Ammon's horn (tissue), 1 donor: ENCODE measurements at regions not wholly inside any gene's neighbourhood (a gene's known extent, or its start where the extent isn't known, plus 50 kb on each side); places are given as distances from the start of the nearest gene placed in this dataset.

Experiments used
- DNase-seq: peaks from one replicate; pipeline ENCODE4 v3.0.0-alpha.2; 2016; ENCODE audit warnings: low spot score

- no peak for DNase-seq
Measured at GRCh38 chr15:29917600-29918597, 95.6 kb upstream of the TJP1 start.

DNA sequence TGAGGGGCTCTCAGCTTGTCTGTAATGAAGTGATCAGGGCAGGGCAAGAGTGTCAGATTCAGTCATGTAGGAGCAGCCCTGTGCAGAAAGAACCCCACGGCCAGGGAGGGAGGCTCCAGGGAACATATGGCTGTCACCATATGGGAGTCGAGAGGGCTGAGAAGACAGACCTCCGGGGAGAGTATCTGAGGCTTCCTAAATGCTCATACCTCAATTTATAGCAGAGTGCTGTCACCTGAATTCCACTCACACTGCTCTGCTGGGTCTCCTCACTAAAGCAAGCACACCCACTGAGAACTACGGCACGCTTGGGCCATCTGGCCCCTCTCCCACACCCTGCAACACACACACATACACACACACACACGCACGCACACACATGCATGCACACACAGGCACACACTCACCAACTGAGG is 92.3 kb upstream of the TJP1 start:
- no peak for DNase-seq

DNA sequence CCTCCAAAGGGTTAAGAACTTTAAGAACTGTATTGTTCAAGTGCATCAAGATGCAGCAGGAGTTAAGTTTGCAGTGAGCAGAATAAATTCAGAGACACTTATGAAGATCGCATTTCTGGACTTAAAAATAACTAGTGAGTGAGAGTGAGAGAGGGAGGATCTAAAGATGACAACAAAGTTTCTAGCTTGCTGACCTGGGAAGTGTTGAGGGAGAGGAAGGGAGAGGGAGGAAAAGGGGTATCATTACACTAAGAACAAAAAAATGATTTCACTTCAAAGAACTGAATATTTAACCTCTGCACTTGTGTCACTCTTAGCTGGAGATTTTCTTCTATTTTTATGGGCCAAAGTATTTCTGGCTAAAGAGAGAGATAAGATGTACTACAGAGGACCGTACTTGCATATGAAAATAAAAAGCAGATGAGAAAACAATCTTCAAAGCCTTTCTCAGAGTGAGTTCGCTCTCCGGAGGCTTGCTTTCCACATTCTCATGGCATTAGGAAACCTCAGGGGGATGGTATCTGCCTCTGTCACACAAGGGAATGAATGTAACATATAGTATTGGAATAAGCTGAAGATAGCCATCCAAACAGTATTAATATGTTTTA is 91.4 kb upstream of the TJP1 start:
- no peak for DNase-seq

DNA sequence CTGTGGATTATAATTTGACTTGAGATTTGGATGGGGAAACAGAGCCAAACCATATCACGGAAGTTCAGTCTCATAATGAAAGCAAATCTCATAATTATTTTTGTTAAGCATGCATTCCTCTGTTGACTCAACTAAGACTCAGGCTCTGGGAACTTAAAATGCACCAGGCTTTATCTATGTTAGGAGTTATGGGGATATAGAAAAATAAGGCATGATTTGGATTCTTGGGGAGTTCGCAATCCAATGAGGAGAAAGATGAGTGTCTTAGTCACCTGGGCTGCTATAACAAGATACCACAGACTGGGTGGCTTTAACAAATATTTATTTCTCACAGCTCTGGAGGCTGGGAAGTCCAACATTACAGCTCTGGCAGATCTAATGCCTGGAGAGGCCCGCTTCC is 89.4 kb upstream of the TJP1 start:
- no peak for DNase-seq

DNA sequence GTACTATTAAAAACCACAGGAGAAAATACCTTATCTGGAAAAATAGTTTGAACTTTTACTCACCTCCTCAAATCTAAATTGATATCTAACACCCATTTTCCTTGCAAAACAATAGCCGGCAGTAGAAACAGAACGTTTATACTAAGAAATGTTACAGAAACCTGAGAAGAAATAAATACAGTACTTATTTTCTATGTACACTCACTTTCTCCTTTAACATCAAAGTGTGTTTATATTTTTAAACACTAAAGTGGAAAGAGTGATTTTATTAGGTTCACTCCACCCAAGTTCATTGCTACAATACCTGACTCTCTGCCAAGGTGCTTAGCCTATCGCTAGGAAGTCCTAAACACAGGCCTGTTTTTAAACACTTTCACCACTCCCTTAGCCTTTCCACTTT is 87.8 kb upstream of the TJP1 start:
- DNase-seq = no peak

- DNase-seq = no peak
Measured at GRCh38 chr15:29904757-29905417, 82.6 kb upstream of the TJP1 start.

- no peak for DNase-seq
Measured at GRCh38 chr15:29903785-29904464, 81.7 kb upstream of the TJP1 start.

DNA sequence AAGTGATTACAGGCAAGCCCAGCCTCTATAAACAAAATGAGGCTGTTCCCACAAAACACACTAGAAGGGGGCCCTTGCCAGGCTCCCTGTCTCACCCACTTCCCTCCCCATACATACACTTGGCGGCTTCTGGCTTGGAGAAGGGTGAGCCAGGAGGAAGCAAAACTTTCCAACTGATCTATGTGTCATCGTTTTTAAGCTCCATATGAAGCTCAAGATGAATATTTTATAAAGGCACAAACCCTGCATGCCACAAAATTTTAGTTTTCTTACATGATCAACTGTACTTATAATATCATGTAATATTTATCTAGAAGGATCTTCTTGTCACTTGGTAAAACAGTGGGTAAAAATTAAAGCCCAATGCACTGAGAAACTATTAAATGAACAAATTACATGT is 80.8 kb upstream of the TJP1 start:
- no peak for DNase-seq

DNA sequence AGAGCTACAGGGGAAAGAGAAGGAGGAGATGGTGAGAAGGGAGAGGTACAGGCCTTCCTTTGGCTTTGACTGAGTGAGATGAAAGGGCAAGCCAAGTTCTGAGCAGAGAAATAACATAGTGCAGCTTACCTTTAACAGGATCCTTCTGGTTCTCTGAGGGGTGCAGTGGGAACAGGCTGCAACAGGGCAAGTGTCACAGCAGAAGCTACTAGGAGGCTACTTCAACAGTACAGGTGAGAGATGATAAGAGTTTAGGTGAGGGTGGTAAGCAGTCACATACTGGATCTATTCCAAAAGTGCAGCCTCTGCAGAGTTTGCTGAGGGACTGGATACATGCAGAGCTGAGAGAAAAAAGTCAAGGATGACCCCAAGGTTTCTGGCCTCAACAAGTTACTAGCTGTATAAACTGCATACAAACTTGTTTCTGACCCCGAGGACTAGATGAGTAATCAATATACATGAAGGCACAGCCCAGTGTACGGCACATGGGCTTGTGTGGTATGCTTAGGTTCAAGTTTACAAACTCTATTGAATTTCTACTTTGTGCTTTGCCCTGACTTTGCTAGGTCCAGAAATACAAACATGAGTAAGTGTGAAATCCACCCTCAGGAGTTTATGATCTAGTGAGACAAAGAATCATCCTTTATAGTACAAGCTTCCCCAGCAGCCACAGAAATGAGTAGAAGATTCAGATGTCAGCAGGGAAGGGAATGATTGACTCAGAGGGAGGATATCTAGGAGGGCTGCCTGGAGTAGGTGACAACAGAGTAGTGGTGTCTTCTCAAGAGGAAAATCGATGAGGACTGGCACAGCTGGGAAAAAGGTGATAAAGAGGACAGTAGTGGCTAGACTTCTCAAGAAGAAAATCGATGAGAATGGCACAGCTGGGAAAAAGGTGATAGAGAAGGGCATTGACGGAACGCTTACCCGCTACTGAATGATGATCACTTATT is 78.2 kb upstream of the TJP1 start:
- DNase-seq = no peak

DNA sequence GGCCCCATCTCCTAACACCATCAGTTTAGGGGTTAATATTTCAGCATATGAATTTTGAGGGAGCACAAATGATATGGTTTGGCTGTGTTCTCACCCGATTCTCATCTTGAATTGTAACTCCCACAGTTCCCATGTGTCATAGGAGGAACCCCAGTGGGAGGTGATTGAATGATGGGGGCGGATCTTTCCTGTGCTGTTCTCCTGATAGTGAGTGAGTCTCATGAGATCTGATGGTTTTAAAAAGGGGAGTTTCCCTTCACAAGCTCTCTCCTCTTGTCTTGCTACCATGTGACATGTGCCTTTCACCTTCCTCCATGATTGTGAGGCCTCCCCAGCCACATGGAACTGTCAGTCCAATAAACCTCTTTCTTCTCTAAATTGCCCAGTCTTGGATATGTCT is 73.8 kb upstream of the TJP1 start:
- DNase-seq = peak; percentile 36

GRCh38 chr15:29891096-29891457 is 68.8 kb upstream of the TJP1 start:
- no peak for DNase-seq

DNA sequence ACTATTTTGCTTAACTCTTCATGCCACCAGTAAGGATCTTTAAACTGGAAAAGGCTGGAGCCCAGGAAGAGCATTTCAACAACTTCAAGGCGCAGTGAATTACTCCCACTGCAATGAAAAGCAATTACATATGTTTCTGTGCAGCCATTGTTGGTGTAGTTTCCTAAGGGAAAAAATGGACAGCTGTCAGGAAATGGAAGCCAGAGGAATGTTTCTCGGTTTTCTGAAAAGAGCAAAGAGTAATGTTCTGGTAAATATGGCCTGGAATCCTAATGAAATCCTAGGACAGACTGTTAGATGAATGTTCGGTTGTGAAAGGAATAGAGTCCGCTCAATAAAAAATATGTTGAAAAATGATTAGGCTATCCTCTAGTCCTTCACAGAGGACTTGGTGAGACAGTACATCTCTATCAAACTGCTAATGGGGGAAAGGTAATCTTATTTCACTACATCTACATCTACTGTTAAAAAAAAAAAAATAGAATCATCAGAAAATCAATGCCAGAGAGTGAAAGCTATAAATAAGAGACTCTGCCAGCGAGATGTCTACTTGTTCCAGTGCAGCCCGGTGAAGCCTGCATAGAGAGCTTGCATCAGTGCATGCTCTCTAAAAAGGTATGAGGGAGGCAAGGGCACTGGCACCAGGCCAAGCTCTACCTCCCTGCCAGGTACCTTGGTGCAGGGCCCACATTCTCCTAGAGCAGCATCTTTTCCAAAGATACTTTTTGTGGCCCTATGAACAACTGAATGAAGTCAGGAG is 68.2 kb upstream of the TJP1 start:
- DNase-seq = no peak

DNA sequence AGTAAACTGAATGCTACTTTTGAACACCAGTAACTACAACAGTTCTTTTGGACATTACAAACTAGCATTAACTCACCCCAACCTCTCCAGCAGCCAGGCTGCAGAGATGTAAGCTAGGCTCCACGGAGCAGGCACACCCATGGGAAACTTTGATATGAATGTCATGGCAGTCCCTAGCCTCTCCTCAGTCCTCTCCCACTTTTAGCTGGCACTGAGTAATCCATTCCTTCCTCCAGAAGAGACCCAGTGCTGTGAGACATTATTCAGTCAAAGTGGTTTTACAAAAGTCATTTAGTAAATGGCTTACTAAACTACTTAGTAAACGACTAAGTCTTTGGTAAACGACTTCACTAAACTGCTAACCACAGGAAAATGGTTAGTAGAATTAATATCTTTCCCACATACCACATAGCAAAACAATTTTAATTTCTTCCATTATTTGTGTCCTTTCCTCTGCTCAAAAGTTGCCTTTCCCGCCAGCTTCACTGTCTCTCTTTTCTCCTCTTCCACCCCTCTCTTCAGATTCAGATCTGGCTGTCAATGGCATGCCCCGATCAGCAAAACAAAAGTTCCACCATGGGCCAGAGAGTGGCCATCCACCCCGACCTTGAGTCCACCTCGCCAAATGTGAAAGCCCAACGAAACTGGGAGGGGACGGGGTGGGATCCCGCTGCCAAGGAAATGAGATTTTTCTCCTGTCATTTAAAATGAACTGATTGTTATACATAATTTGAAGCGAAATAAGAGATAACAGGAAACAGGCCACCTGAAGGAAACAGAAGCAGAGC is 67.5 kb upstream of the TJP1 start:
- no peak for DNase-seq

DNA sequence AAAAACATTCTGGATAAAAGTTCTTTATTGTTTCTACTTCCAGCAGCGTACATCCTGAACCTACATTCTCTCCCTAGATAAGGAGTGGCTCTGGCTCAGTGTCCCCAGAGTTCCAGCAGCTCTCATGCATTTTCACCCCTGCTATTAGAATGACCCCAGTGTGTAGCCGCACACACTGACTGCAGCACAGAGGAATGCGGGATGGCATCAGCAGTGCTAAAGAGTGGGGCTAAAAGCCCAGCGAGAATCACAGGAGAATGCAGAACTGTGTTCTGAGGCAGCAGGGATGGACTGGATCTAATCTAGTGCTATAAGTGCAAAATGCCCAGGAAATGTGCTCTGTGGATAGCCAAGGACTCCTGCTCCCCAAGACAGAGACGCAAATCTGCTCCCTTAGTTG is 66.4 kb upstream of the TJP1 start:
- peak; percentile 75 for DNase-seq

- no peak for DNase-seq
Measured at GRCh38 chr15:29887721-29888120, 65.5 kb upstream of the TJP1 start.

GRCh38 chr15:29885183-29885582 is 62.9 kb upstream of the TJP1 start:
- DNase-seq = peak; percentile 28

DNA sequence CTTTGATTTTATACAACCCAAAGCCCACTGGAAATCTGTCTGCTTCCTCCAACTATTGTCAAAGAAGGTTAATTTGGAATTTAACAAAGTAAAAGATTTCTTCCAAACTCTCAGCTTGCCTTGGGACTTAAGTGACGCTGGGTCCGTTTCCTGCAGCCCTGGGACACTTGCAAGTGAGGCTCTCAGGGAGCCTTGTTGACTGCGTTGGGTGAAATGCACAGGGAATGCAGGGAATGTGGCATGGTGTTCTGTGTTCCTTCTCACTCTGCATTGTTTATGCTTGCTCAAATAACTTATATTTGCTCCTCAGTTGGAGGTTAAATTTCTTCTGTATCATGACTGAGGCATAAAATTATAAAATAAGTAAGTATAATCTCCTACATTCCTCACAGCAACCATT is 60.9 kb upstream of the TJP1 start:
- DNase-seq = no peak

GRCh38 chr15:29880886-29881285 is 58.6 kb upstream of the TJP1 start:
- DNase-seq = no peak

- DNase-seq = no peak
Measured at GRCh38 chr15:29880341-29880740, 58.1 kb upstream of the TJP1 start.

DNA sequence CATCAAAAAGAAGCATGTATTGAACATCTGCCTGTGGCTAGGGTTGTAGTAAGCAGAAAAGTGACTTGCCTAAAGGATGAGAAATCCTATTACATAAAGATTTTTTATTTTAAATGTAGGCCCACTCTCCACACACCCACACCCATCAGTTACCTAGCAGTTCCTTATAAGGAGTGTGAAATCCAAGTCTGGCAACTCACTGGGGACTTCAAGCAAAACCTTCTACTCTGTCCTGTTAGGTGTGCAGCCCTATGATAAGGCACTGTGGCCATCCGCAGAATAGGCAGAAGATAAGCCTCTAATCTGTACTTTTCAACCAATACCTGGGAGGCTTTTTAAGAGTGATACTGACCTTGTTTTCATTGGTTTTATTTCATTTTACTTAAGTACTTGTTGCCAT is 52.7 kb upstream of the TJP1 start:
- DNase-seq = no peak
